GM12864 (cell line): ENCODE measurements at regions not wholly inside any gene's neighbourhood (a gene's known extent, or its start where the extent isn't known, plus 50 kb on each side); places are given as distances from the start of the nearest gene placed in this dataset.

Source experiments
- DNase-seq: peaks from one replicate; pipeline ENCODE4 v3.0.0-alpha.2; 2011; ENCODE audit warnings: low read depth
- H3K4me3 ChIP-seq: 2 replicates; pipeline ENCODE4 v1.5.1; 2011; ENCODE audit warnings: mild to moderate bottlenecking, low read depth, low read length, control low read depth
- TF ChIP-seq, protein P1 (sequence below): IDR thresholded peaks from 2 replicates; pipeline ENCODE4 v1.5.1; 2011; ENCODE audit warnings: low read depth, mild to moderate bottlenecking, moderate library complexity, low read length, control low read depth, inconsistent platforms; ENCODE audit errors: missing control alignments

DNA sequence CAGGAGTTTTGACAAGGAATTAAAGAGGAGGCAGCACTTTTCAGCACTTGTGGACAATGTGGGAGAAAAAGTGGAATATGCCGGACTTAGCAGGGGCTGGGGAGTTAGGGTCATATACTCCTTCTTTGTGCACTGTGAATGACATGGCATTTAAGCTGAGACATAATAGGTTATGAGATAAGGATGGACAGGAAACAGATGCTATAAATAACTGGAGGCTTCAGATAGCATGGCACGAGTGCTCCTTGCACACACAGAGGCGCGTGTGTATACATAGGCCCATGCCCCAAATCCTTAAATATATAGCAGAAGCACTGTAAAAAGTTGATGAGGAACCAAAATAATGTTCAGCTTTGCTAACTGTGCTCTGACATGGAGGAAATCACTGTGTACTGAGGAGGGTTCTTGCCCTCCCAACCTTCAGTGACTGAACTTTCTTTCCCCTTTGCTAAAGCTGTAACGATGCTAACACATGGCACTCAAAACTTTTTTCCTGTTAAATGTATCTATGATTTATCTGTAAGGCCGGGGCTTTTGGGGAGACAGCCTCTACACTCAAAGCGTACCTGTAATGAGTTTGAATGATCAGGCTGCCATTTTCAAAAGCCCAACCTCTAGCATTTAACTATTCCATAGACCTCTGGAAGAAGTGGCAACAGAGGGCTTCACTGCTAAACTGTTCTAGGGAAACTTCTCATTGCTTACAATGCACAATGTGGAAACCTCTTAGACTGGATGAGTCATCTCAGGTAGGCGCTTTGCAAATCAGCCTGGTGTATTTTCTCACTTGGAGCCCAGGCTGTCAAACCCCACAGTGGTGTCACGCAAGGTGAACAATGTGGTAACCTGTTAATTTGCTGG, 784.6 kb downstream of the NR2F2 start:
- H3K4me3 ChIP-seq = no peak overlapping the region
- DNase-seq = no peak
- TF ChIP-seq, protein P1, sequence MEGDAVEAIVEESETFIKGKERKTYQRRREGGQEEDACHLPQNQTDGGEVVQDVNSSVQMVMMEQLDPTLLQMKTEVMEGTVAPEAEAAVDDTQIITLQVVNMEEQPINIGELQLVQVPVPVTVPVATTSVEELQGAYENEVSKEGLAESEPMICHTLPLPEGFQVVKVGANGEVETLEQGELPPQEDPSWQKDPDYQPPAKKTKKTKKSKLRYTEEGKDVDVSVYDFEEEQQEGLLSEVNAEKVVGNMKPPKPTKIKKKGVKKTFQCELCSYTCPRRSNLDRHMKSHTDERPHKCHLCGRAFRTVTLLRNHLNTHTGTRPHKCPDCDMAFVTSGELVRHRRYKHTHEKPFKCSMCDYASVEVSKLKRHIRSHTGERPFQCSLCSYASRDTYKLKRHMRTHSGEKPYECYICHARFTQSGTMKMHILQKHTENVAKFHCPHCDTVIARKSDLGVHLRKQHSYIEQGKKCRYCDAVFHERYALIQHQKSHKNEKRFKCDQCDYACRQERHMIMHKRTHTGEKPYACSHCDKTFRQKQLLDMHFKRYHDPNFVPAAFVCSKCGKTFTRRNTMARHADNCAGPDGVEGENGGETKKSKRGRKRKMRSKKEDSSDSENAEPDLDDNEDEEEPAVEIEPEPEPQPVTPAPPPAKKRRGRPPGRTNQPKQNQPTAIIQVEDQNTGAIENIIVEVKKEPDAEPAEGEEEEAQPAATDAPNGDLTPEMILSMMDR = no peak

DNA sequence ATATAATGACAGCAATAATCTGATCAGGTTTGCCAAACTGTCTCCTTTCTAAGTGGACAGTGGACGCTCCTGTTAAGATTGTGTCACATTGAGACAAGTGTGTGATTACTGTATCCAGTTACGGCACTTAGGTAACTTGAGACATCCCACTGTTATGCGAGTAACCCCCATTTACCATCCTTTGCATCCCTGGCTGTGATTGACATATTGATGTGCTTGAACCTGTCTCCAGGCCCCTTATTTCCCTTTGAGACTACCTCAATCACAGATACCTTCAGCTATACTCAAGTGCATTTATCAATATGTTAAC, 785.2 kb downstream of the NR2F2 start:
- TF ChIP-seq, protein P1 = no peak
- DNase-seq = no peak
- H3K4me3 ChIP-seq = no peak overlapping the region

DNA sequence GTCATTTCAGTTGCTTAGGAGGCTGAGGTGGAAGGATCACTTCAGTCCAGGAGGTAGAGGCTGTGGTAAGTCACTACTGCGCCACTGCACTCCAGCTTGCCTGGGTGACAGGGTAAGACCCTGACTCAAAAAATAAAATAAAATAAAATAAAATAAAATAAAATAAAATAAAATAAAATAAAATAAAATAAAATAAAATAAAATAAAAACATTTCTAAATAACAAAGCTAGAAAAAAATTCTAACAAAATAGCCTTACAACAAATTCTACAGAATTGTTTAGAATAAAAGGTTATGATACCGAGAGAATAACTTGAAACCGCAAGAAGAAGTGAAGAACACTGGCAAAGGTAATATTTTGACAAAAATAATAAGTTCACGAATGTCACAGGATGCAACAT, 794.3 kb downstream of the NR2F2 start:
- no peak overlapping the region for H3K4me3 ChIP-seq
- DNase-seq = no peak
- TF ChIP-seq, protein P1 = no peak

DNA sequence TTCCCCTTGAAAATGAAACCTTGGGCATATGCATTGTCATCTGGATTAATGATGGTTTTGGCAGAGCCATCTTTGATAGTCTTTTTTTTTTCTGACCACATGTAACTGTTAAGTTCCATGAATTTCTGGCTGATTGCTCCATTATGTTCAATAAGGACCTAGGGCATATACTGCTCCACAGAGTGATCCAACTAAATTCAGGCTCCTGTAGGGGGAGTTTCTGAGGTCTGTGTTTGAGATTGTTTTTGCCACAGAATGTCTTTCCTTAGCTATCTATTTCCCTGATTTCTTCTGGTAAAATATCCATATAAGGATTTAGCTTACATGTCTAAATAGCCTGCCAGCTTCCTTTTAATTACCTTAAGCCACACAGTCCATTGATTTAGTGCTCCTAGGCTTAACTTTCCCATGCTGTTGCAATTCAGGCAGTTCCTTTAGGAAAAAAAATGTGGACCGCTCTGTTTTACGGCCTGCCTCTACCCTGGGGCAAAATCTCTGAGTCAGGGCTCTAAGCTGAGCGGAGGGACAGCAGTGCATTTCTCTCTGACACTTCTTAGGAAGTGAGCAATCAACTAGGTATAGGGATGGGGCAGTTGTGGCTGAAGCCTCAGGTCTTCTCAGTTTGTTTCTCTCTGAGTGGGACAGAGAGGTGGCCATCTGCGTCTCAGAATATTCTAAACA, 796.2 kb downstream of the NR2F2 start:
- no peak for DNase-seq
- TF ChIP-seq, protein P1 = no peak
- H3K4me3 ChIP-seq = no peak overlapping the region

DNA sequence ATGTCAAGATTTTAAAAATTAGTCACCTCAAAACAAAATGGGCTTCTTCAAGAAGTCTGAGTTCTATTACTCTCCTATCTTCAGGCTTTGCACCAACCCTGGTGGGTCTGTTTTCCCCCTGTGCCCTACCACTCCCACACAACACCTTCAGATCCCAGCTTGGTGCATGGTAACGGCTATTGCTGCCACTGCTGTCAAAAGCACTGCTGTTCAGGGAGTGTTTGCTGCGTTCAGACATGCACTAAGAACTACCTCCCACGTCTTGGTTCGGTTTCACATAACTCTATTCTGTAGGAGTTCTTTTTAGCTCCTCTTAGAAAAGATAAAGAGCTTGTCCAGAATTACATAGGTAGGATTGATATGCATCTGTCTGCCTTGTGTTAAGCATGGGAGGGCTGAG, 799.2 kb downstream of the NR2F2 start:
- TF ChIP-seq, protein P1 = no peak
- no peak for DNase-seq

DNA sequence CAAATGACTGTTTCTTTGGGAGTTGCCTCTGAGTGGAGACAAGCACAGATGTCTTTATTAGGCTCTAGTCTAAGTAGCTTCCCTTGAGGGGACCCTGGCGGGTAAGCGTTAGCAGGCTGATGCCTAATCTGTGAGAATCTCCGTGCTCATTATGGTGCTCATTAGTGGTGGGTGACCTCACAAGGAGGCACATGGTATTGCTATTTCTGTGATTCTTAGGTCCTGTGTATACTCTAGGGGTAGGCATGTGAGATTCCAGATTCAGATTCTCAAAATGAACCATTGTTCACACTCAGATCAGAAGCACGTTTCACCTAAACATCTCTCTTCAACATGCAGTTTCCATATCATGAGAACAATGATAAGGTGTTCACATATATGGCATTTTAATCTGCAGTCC, 809.7 kb downstream of the NR2F2 start:
- no peak for DNase-seq
- H3K4me3 ChIP-seq = no peak overlapping the region
- TF ChIP-seq, protein P1 = no peak

More for the DNA sequence above, 799.2 kb downstream of the NR2F2 start:
- no peak overlapping the region for H3K4me3 ChIP-seq
